ENCODE measurements at regions not wholly inside any gene's neighbourhood (a gene's known extent, or its start where the extent isn't known, plus 50 kb on each side); places are given as distances from the start of the nearest gene placed in this dataset.

DNA sequence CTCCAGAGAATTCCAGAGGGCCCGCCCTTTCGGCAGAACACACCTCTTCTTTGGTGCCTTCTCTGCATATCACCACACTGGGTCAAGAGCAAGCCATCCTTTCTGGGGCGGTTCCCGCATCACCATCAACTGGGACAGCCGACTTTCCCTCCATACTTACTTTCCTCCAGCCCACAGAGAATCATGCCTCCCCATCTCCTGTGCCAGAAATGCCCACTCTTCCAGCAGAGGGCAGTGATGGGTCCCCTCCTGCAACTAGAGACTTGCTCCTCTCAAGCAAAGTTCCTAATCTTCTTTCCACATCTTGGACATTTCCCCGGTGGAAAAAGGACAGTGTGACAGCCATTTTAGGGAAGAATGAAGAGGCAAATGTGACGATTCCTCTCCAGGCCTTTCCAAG lies 157.7 kb downstream of the C11orf91 start:
- Histone ChIP-seq H3K9me3 (ENCODE audit: insufficient read depth, low read length) (no peaks in the 10 kb centered on the region), H3K36me3 (ENCODE audit: low read length) (no peaks in the 10 kb centered on the region), H3K4me3 (ENCODE audit: insufficient read depth, low read length, poor library complexity, severe bottlenecking) (no peak overlapping the region), H2AFZ (ENCODE audit: low read depth, low read length, severe bottlenecking) (no peak overlapping the region), H3K27me3 (ENCODE audit: low read length) (no peaks in the 10 kb centered on the region), H3F3A (ENCODE audit: insufficient read depth) (no peaks in the 10 kb centered on the region), H3K9me2 (replicated peaks; ENCODE audit: insufficient read depth, low read length) (no peaks in the 10 kb centered on the region), H3K9ac (ENCODE audit: low read length) (no peak overlapping the region), H4K20me1 (ENCODE audit: low read depth, low read length) (no peaks in the 10 kb centered on the region), H3K27ac (ENCODE audit: low read depth, low read length) (no peak overlapping the region), H3K4me2 (ENCODE audit: low read depth, low read length, poor library complexity, severe bottlenecking) (no peak overlapping the region), H3K79me2 (ENCODE audit: insufficient read depth, low read length) (no peaks in the 10 kb centered on the region)
- TF ChIP-seq CTCF (IDR thresholded peaks at IDR 0.05; ENCODE audit: insufficient read depth, low read length, poor library complexity, severe bottlenecking) (peak; percentile 31), EZH2phosphoT487 (conservative IDR thresholded peaks at IDR 0.05; ENCODE audit: low read length) (no peak)

DNA sequence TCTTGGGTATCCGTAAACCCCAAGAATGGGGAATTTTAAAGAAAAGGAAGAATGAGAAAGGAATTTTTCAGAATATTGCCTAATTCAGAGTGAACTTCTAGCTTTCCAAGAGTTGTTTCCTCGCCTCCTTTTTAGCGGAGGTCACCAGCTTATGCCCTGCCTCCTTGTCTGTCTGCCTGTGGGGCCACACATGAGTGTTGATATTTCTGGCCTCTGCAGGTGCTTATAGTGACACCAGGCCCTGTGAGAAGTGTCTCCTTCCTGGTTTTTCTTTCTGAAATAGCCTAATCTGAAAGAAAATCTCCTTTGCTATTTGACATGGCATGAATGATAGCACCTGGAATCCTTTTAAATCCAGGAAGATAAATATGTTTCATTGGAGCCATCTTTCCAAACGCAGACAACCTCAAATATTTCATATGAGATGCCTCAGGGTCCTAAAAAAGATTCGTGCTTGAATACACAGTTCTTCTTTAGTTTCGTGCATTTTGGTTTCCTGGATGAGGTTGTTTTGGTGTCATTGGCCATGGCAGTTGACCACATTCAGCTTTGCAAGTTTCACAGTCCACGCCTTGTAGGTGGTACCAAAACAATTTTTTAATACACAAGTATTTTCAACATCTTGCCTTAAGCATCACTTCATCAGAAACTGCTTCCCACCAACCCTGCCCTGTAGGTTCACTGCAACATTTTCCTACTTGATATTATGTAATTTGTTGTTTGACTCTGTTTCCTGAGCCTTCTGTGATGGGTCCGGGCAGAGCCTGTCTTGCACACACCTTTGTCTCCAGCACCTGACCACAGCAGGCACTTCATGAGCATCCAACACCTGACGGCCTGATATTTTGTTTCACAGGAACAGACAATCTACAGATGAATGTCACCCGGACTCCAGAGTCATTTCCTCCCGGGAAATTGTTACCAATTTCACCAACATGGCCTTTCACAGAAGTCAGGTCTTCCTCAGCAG lies 159.4 kb downstream of the C11orf91 start:
- H3K9me3 ChIP-seq (ENCODE audit: insufficient read depth, low read length) = no peaks in the 10 kb centered on the region
- no peak overlapping the region for H3K4me2 ChIP-seq (ENCODE audit: low read depth, low read length, poor library complexity, severe bottlenecking)
- no peaks in the 10 kb centered on the region for H3K27me3 ChIP-seq (ENCODE audit: low read length)
- no peak overlapping the region for H3K27ac ChIP-seq (ENCODE audit: low read depth, low read length)
- H3K36me3 ChIP-seq (ENCODE audit: low read length) = no peaks in the 10 kb centered on the region
- no peak overlapping the region for H3K4me3 ChIP-seq (ENCODE audit: insufficient read depth, low read length, poor library complexity, severe bottlenecking)
- TF ChIP-seq CTCF (IDR thresholded peaks at IDR 0.05; ENCODE audit: insufficient read depth, low read length, poor library complexity, severe bottlenecking) = no peak
- no peak for TF ChIP-seq EZH2phosphoT487 (conservative IDR thresholded peaks at IDR 0.05; ENCODE audit: low read length)
- no peak overlapping the region for H2AFZ ChIP-seq (ENCODE audit: low read depth, low read length, severe bottlenecking)
- no peak overlapping the region for H3K9ac ChIP-seq (ENCODE audit: low read length)
- H3F3A ChIP-seq (ENCODE audit: insufficient read depth) = no peaks in the 10 kb centered on the region
- no peaks in the 10 kb centered on the region for H3K79me2 ChIP-seq (ENCODE audit: insufficient read depth, low read length)
- no peaks in the 10 kb centered on the region for H4K20me1 ChIP-seq (ENCODE audit: low read depth, low read length)
- no peaks in the 10 kb centered on the region for H3K9me2 ChIP-seq (replicated peaks; ENCODE audit: insufficient read depth, low read length)

- Histone ChIP-seq H3K4me3 (ENCODE audit: insufficient read depth, low read length, poor library complexity, severe bottlenecking) (no peak overlapping the region), H4K20me1 (ENCODE audit: low read depth, low read length) (no peaks in the 10 kb centered on the region), H3K9me3 (ENCODE audit: insufficient read depth, low read length) (no peaks in the 10 kb centered on the region), H3K4me2 (ENCODE audit: low read depth, low read length, poor library complexity, severe bottlenecking) (no peak overlapping the region), H3K79me2 (ENCODE audit: insufficient read depth, low read length) (no peaks in the 10 kb centered on the region), H3K36me3 (ENCODE audit: low read length) (no peaks in the 10 kb centered on the region), H3K27me3 (ENCODE audit: low read length) (no peaks in the 10 kb centered on the region), H3K9me2 (replicated peaks; ENCODE audit: insufficient read depth, low read length) (no peaks in the 10 kb centered on the region), H3F3A (ENCODE audit: insufficient read depth) (no peaks in the 10 kb centered on the region), H3K9ac (ENCODE audit: low read length) (no peak overlapping the region), H3K27ac (ENCODE audit: low read depth, low read length) (no peak overlapping the region), H2AFZ (ENCODE audit: low read depth, low read length, severe bottlenecking) (no peak overlapping the region)
- TF ChIP-seq CTCF (IDR thresholded peaks at IDR 0.05; ENCODE audit: insufficient read depth, low read length, poor library complexity, severe bottlenecking) = no peak
- TF ChIP-seq EZH2phosphoT487 (conservative IDR thresholded peaks at IDR 0.05; ENCODE audit: low read length) = no peak
Measured at GRCh38 chr11:33540427-33540826, 160.2 kb downstream of the C11orf91 start.
